GM18867 (cell line): ENCODE measurements at regions not wholly inside any gene's neighbourhood (a gene's known extent, or its start where the extent isn't known, plus 50 kb on each side); places are given as distances from the start of the nearest gene placed in this dataset.
A peak's percentile ranks its signal among the peaks of the same experiment; 100 is the strongest.
"Not testable (repeated sequence)": the region's sequence is repeated elsewhere in the genome, so short reads cannot be mapped to it uniquely, and the experiment has no call there.

Experiments
- ATAC-seq: cut with Tn5 transposase; IDR thresholded peaks from one replicate; pipeline ENCODE4 v1.9.1; 2021; ENCODE audit warnings: mild to moderate bottlenecking, moderate library complexity; ENCODE audit not compliant: unreplicated experiment

DNA sequence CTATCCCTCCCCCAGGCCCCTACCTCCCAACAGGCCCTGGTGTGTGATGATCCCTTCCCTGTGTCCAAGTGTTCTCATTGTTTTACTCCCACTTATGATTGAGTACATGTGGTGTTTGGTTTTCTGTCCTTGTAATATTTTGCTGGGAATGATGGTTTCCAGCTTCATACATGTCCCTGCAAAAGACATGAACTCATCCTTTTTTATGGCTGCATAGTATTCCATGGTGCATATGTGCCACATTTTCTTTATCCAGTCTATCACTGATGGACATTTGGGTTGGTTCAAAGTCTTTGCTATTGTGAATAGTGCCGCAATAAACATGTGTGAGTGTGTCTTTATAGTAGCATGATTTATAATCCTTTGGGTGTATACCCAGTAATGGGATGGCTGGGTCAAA lies 151.7 kb downstream of the VSIG4 start:
- ATAC-seq: not testable (repeated sequence)

- no peak for ATAC-seq
Observed at GRCh38 chrX:65883556-65883955, 156.3 kb downstream of the VSIG4 start.

GRCh38 chrX:65879977-65880799 lies 159.7 kb downstream of the VSIG4 start:
- no peak for ATAC-seq

GRCh38 chrX:65878456-65878855 lies 161.4 kb downstream of the VSIG4 start:
- ATAC-seq: no peak

DNA sequence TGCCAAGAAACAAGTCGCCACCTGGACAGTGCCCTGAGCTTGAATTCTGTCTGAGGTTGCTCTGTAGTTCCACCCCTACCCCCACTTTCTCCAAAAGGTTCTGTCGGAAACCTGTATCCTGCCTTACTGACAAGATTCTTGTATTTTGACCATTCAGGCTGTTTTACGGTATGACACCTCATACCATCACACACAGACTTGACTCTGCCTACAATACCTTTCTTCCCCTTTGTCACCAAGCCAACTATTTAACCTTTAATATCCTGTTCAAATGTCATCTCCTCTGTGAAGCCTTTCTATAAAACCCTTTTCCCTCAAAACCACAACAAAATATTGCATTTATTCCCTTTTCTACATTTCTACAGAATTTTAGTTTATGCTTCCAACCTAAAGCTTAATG lies 161.9 kb downstream of the VSIG4 start:
- ATAC-seq: no peak

DNA sequence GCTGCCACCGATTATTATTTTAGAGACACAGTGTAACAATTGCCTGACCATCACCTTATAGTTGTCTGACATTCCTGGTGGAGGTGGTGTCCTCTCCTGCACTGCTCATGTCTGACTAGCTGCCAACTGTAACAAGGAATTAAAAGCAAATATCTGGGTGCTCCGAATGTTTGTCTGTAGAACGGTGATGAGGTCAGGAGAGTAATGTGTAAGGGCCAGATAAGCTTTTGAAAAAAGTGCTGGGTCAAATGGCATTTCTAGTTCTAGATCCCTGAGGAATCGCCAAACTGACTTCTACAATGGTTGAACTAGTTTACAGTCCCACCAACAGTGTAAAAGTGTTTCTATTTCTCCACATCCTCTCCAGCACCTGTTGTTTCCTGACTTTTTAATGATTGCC lies 164.3 kb downstream of the VSIG4 start:
- ATAC-seq: not testable (repeated sequence)

DNA sequence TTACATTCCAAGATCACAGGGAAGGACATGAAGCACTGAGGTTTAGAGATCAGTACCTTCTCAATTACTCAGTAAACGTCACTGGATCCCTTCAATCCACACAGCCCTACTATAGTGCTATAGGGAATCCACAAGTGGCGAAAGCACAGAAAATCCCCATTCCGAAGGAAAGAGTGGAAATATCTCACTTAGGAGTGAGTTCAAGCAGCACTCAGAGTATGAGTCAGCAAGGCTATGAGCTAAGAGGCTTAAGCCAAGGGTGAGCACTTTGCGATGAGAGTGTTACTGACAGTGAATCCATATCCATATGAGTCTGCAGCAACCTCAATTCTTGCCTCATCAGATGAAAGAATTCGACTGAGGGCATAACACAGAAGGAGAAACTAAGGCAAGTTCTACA lies 165.1 kb downstream of the VSIG4 start:
- ATAC-seq: no peak

GRCh38 chrX:65874110-65874509 lies 165.8 kb downstream of the VSIG4 start:
- no peak for ATAC-seq

DNA sequence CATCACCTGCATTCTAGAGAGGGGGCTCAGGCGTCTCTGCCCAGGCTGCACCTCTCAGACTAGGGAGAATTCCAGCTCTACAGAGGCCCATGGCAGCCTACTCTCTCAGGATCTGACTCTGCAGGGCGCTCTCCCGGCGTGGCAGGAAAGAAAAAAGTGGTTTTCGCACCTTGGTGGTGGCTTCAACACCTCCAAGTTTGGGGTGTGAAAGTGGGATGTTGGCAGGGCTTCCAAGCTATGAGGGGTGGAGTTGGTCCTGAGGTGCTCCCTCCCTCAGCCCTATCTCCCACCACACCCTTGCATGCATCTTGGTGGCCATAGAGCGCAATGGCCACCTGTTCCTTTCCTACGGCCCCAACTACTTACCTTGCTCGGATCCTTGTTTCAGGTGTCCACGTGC lies 166.5 kb downstream of the VSIG4 start:
- ATAC-seq: no peak

- ATAC-seq: peak; percentile 62
Observed at GRCh38 chrX:65871671-65872311, 168.1 kb downstream of the VSIG4 start.

- not testable (repeated sequence) for ATAC-seq
Observed at GRCh38 chrX:65870544-65870943, 169.3 kb downstream of the VSIG4 start.

- peak; percentile 50 for ATAC-seq
Observed at GRCh38 chrX:65866773-65867172, 173.1 kb downstream of the VSIG4 start.

- ATAC-seq: peak; percentile 49
Observed at GRCh38 chrX:65866146-65866545, 173.7 kb downstream of the VSIG4 start.

GRCh38 chrX:65862638-65863037 lies 177.2 kb downstream of the VSIG4 start:
- no peak for ATAC-seq

DNA sequence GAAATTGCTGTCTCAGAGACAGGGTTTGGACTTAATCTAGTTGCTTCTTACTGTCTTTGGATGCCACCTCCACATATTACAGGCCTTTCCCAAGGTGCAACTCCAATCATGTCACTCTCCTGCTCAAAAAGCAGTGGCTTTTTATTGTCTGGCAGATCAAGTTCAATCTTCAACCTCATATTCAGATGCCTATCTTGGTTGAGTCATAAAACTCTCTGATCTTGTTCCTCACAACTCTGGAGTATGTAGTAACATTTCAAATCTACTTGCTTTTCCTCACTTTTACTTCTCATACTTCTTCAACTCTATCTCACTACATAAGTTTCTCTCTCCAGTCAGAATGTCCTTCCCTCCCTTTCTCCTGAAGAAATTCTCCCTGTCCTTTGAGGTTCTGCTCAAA lies 180.6 kb downstream of the VSIG4 start:
- no peak for ATAC-seq

GRCh38 chrX:65854437-65854836 lies 185.4 kb downstream of the VSIG4 start:
- ATAC-seq: not testable (repeated sequence)

DNA sequence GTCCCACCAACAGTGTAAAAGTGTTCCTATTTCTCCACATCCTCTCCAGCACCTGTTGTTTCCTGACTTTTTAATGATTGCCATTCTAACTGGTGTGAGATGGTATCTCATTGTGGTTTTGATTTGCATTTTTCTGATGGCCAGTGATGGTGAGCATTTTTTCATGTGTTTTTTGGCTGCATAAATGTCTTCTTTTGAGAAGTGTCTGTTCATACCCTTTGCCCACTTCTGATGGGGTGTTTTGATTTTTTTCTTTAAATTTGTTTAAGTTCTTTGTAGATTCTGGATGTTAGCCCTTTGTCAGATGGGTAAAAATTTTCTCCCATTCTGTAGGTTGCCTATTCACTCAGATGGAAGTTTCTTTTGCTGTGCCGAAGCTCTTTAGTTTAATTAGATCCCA lies 183.9 kb downstream of the MSN start:
- not testable (repeated sequence) for ATAC-seq

DNA sequence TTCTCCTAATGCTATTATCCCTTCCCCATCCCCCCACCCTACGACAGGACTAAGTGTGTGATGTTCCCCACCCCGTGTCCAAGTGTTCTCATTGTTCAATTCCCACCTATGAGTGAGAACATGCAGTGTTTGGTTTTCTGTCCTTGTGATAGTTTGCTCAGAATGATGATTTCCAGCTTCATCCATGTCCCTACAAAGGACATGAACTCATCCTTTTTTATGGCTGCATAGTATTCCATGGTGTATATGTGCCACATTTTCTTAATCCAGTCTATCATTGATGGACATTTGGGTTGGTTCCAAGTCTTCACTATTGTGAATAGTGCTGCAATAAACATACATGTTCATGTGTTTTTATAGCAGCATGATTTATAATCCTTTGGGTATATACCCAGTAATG lies 183.4 kb downstream of the MSN start:
- not testable (repeated sequence) for ATAC-seq

DNA sequence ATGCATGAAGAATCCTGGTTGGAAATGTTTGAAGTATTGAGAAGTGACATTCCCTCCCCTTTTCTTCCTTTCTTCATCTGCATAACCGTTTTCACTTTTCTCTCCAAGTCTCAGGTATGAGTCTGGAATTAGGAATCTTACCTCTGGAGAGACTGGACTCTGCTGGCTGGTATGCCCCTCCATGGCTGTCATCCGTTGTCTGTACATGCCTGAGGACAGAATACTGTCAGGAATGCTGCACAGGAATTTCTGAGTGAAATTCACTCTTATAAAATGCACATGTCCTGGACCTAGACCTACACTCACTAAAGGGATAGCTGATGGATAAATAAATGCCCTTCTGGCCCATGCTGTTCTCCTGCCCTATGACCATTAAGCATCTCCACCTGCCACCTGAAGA lies 179.5 kb downstream of the MSN start:
- ATAC-seq: no peak

DNA sequence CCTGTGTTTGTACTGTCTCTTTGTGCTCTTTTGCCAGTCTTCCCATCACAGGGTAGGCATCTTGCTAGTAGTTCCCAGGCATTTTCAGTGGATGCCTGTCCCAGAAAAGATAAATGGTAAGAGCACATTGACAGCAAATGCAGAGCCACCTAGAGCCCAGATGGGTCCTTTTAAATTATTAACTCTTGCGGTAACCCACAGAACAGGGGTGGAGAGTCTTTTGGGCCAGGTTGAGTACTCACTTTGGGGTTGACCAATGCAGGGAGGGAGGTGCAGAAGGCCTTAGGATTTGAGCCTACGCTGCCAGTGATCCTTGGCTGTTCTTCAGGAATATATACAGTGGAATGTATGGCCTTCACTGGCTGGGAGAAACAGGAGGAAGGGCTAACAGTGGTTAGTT lies 173.8 kb downstream of the MSN start:
- ATAC-seq: no peak

- no peak for ATAC-seq
Observed at GRCh38 chrX:65838674-65839073, 171.2 kb downstream of the MSN start.

GRCh38 chrX:65837875-65838549 lies 170.6 kb downstream of the MSN start:
- ATAC-seq: no peak
